OCI-LY1 (cell line): ENCODE measurements at regions not wholly inside any gene's neighbourhood (a gene's known extent, or its start where the extent isn't known, plus 50 kb on each side); places are given as distances from the start of the nearest gene placed in this dataset.

ENCODE experiments used
- H2AFZ ChIP-seq: fragments of 200-600 bp; sonication (generic), shearing (Covaris generic); 2 replicates; pipeline ENCODE4 v1.6.0; 2014; ENCODE audit warnings: antibody characterized with exemption, mild to moderate bottlenecking, low read length
- H3F3A ChIP-seq: fragments of 200-600 bp; sonication (generic), shearing (Covaris generic); 2 replicates; pipeline ENCODE4 v1.6.0; 2014; ENCODE audit warnings: mild to moderate bottlenecking, antibody characterized with exemption, low read length, moderate library complexity; ENCODE audit not compliant: insufficient read depth
- H3K27ac ChIP-seq: fragments of 200-600 bp; sonication (generic); 2 replicates; pipeline ENCODE4 v1.5.1; 2014; ENCODE audit warnings: low read length, mixed run types, mild to moderate bottlenecking, low read depth; ENCODE audit not compliant: poor library complexity, severe bottlenecking
- H3K27me3 ChIP-seq: fragments of 200-600 bp; sonication (generic); 2 replicates; pipeline ENCODE4 v1.6.0; 2014; ENCODE audit warnings: antibody characterized with exemption, mild to moderate bottlenecking, low read length, moderate library complexity; ENCODE audit not compliant: insufficient read depth
- H3K36me3 ChIP-seq: fragments of 200-600 bp; sonication (generic); 2 replicates; pipeline ENCODE4 v1.6.1; 2014; ENCODE audit warnings: mild to moderate bottlenecking, antibody characterized with exemption, low read length, moderate library complexity, mixed read lengths; ENCODE audit not compliant: insufficient read depth
- H3K4me1 ChIP-seq: fragments of 200-600 bp; sonication (generic); 2 replicates; pipeline ENCODE4 v1.5.1; 2014; ENCODE audit warnings: mild to moderate bottlenecking, low read length, moderate library complexity; ENCODE audit not compliant: insufficient read depth, severe bottlenecking
- H3K4me2 ChIP-seq: fragments of 200-600 bp; sonication (generic), shearing (Covaris generic); 2 replicates; pipeline ENCODE4 v1.6.1; 2014; ENCODE audit warnings: low read length
- H3K4me3 ChIP-seq: fragments of 200-600 bp; sonication (generic); 2 replicates; pipeline ENCODE4 v1.5.1; 2014; ENCODE audit warnings: low read length, low read depth, mild to moderate bottlenecking, mixed read lengths; ENCODE audit not compliant: poor library complexity, severe bottlenecking
- H3K79me2 ChIP-seq: fragments of 200-600 bp; shearing (Covaris generic); 2 replicates; pipeline ENCODE4 v1.6.1; 2016; ENCODE audit warnings: mixed run types, low read length, mixed read lengths; ENCODE audit not compliant: insufficient read depth
- H3K9ac ChIP-seq: fragments of 200-600 bp; sonication (generic), shearing (Covaris generic); 2 replicates; pipeline ENCODE4 v1.6.1; 2014; ENCODE audit warnings: mild to moderate bottlenecking, low read length, mixed read lengths
- H3K9me2 ChIP-seq: fragments of 200-600 bp; sonication (generic), shearing (Covaris generic); 2 replicates; pipeline ENCODE4 v1.6.1; 2014; ENCODE audit warnings: low read depth, mild to moderate bottlenecking, low read length, mixed read lengths
- H3K9me3 ChIP-seq: fragments of 200-600 bp; shearing (Covaris generic); 2 replicates; pipeline ENCODE4 v1.6.1; 2014; ENCODE audit warnings: low read length, mixed read lengths
- H4K20me1 ChIP-seq: fragments of 200-600 bp; sonication (generic), shearing (Covaris generic); 2 replicates; pipeline ENCODE4 v1.6.0; 2016; ENCODE audit warnings: mild to moderate bottlenecking, low read length; ENCODE audit not compliant: insufficient read depth
- EZH2 ChIP-seq: fragments of 200-600 bp; sonication (generic), shearing (Covaris generic); IDR thresholded peaks from 2 replicates; pipeline ENCODE4 v1.8.0; 2017; ENCODE audit warnings: borderline replicate concordance, mixed run types, mild to moderate bottlenecking, antibody characterized with exemption, low read length, moderate library complexity, mixed read lengths
- TF ChIP-seq, protein P1 (sequence below): fragments of 200-600 bp; sonication (generic), shearing (Covaris generic); IDR thresholded peaks from 2 replicates; pipeline ENCODE4 v1.5.1; 2017; ENCODE audit warnings: mild to moderate bottlenecking, antibody characterized with exemption, low read length, moderate library complexity, mixed read lengths

DNA sequence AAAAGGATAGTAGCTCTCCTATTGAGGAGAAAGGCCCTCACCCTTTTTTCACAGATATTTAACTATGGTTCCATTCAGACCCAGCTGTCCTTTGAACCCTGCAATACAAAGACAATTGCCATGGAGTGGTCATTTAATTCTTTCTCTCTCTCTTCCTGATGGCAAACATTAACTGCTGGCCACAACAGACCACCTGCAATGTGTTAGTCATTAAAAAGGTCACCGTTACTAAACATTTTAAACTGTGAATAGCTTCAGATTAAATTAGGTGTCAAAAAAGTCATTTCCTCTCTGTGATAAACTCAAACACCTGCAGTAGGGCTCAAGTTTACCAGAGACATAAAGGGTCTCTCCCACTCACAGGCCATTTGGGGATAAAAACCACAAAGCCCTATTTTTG is 697.2 kb downstream of the TOX3 start:
- Histone ChIP-seq H2AFZ (no peak overlapping the region), H3K36me3 (no peaks in the 10 kb centered on the region), H3K27me3 (no peaks in the 10 kb centered on the region), H3K4me2 (no peak overlapping the region), H3F3A (no peaks in the 10 kb centered on the region), H3K79me2 (no peaks in the 10 kb centered on the region), H3K9me2 (no peaks in the 10 kb centered on the region), H3K4me1 (no peaks in the 10 kb centered on the region), H3K9me3 (no peaks in the 10 kb centered on the region), H3K9ac (no peak overlapping the region), H3K4me3 (no peak overlapping the region), H4K20me1 (no peaks in the 10 kb centered on the region), H3K27ac (no peak overlapping the region)
- TF ChIP-seq EZH2: no peak
- TF ChIP-seq, protein P1, sequence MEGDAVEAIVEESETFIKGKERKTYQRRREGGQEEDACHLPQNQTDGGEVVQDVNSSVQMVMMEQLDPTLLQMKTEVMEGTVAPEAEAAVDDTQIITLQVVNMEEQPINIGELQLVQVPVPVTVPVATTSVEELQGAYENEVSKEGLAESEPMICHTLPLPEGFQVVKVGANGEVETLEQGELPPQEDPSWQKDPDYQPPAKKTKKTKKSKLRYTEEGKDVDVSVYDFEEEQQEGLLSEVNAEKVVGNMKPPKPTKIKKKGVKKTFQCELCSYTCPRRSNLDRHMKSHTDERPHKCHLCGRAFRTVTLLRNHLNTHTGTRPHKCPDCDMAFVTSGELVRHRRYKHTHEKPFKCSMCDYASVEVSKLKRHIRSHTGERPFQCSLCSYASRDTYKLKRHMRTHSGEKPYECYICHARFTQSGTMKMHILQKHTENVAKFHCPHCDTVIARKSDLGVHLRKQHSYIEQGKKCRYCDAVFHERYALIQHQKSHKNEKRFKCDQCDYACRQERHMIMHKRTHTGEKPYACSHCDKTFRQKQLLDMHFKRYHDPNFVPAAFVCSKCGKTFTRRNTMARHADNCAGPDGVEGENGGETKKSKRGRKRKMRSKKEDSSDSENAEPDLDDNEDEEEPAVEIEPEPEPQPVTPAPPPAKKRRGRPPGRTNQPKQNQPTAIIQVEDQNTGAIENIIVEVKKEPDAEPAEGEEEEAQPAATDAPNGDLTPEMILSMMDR: no peak

DNA sequence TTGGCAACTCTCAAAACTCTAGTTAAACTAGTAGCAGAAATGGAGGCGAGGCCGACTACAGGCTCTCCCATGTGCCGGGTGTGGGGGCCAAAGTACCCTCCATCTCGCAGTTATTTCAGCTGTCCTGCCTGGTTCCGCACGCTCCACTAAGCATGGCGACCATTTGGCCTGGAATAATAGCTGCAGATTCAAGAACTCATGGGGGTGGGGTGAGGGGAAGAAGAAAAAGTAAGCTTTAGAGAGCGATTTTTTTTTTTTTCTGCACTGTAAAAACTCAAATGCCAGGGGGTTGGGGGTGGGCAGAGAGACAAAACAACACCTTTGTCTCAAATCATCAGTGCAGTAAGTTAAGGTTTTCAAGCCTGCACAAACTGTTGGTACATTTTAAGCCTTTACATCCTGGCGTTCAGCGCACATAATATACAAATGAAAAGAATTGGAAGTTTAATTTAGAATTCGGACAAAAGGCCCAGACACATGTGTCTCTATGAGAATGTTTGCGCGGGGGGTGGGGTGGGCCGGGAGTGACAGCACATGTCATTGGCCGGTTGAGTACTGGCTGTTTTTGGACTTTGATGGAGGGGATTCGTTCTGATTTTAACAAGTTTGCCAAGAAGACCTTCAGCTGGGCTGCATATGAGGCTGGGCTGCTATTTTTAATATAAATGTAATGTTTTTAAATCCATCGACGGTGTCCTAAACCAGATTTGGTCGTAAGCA is 694.7 kb upstream of the SALL1 start:
- no peak for TF ChIP-seq EZH2
- TF ChIP-seq, protein P1: no peak
- H4K20me1 ChIP-seq: no peaks in the 10 kb centered on the region
- H3K4me1 ChIP-seq: no peaks in the 10 kb centered on the region
- no peak overlapping the region for H3K4me3 ChIP-seq
- H3K9me3 ChIP-seq: no peaks in the 10 kb centered on the region
- no peak overlapping the region for H3K27ac ChIP-seq
- no peaks in the 10 kb centered on the region for H3F3A ChIP-seq
- no peaks in the 10 kb centered on the region for H3K36me3 ChIP-seq
- H3K9me2 ChIP-seq: no peaks in the 10 kb centered on the region
- no peak overlapping the region for H2AFZ ChIP-seq
- no peaks in the 10 kb centered on the region for H3K79me2 ChIP-seq
- no peaks in the 10 kb centered on the region for H3K27me3 ChIP-seq
- H3K4me2 ChIP-seq: no peak overlapping the region
- no peak overlapping the region for H3K9ac ChIP-seq

DNA sequence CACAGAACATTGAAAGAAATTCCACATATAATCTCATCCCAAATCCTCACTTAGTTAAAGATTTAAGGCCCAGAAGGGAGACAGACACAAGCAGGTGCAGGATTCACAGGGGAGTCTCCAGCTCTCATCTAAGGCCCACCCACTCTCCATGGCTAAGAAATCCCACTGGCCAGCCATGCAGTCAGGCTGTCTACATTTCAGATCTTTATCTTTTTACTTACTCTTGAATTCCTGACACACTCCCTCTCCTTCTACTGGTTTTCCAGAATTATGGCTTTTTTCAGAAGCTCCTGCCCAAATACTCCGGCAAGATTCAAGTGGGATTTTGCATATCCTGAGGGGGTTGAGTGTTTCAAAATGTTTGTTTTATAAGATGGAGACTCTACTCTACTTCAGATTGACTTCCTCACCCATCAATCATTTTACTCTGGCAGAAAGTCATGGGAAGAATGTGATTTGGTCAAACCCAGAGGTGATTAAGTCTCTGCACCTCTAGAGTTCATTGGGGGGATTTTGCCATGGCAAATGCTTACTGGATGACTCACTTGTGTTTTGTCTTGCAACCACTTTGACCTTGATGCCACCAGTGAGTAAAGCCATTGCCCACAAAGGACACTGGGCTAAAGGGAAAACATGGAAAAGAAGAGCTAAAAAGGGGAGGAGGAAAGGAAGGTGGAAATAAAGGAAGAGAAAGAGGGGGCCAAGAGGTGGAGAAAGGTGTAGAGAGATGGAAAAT is 688.8 kb upstream of the SALL1 start:
- Histone ChIP-seq H3K27me3 (no peaks in the 10 kb centered on the region), H3K4me3 (no peak overlapping the region), H3K36me3 (no peaks in the 10 kb centered on the region), H4K20me1 (no peaks in the 10 kb centered on the region), H3K9me3 (no peaks in the 10 kb centered on the region), H3F3A (no peaks in the 10 kb centered on the region), H3K4me2 (no peak overlapping the region), H2AFZ (no peak overlapping the region), H3K4me1 (no peaks in the 10 kb centered on the region), H3K79me2 (no peaks in the 10 kb centered on the region), H3K9me2 (no peaks in the 10 kb centered on the region), H3K27ac (no peak overlapping the region), H3K9ac (no peak overlapping the region)
- no peak for TF ChIP-seq EZH2
- TF ChIP-seq, protein P1: no peak
